A172 (cell line): ENCODE measurements at regions not wholly inside any gene's neighbourhood (a gene's known extent, or its start where the extent isn't known, plus 50 kb on each side); places are given as distances from the start of the nearest gene placed in this dataset.
"Not testable (repeated sequence)": the region's sequence is repeated elsewhere in the genome, so short reads cannot be mapped to it uniquely, and the experiment has no call there.

Experiments used
- DNase-seq: peaks from one replicate; pipeline ENCODE4 v3.0.0-alpha.2; 2015; ENCODE audit warnings: low spot score

- not testable (repeated sequence) for DNase-seq
These were observed 53.4 kb upstream of the PSMA1 start for GRCh38 chr11:14573539-14574057.

GRCh38 chr11:14577292-14577691, 57.1 kb upstream of the PSMA1 start:
- DNase-seq = no peak

GRCh38 chr11:14577835-14578529, 57.8 kb upstream of the PSMA1 start:
- no peak for DNase-seq

- DNase-seq = peak; percentile 41
These were observed 58.4 kb upstream of the PSMA1 start for GRCh38 chr11:14578541-14578956.

GRCh38 chr11:14579646-14580045, 59.5 kb upstream of the PSMA1 start:
- no peak for DNase-seq

GRCh38 chr11:14582793-14583192, 60.8 kb upstream of the PDE3B start:
- DNase-seq = no peak

GRCh38 chr11:14583252-14584034, 60.2 kb upstream of the PDE3B start:
- DNase-seq = no peak

GRCh38 chr11:14584035-14584363, 59.6 kb upstream of the PDE3B start:
- no peak for DNase-seq

- DNase-seq = no peak
These were observed 59.0 kb upstream of the PDE3B start for GRCh38 chr11:14584595-14584994.

GRCh38 chr11:14585438-14585837, 58.2 kb upstream of the PDE3B start:
- DNase-seq = no peak

GRCh38 chr11:14587258-14587657, 56.3 kb upstream of the PDE3B start:
- DNase-seq = no peak

- DNase-seq = no peak
These were observed 54.9 kb upstream of the PDE3B start for GRCh38 chr11:14588681-14589080.

- DNase-seq = no peak
These were observed 54.2 kb upstream of the PDE3B start for GRCh38 chr11:14589421-14589820.

- not testable (repeated sequence) for DNase-seq
These were observed 52.6 kb upstream of the PDE3B start for GRCh38 chr11:14591046-14591445.

- no peak for DNase-seq
These were observed 49.9 kb upstream of the PDE3B start for GRCh38 chr11:14593671-14594070.
